ENCODE measurements at regions not wholly inside any gene's neighbourhood (a gene's known extent, or its start where the extent isn't known, plus 50 kb on each side); places are given as distances from the start of the nearest gene placed in this dataset.
"Not testable (repeated sequence)": the region's sequence is repeated elsewhere in the genome, so short reads cannot be mapped to it uniquely, and the experiment has no call there.

- Histone ChIP-seq H3K4me3 (ENCODE audit: low read length) (no peak overlapping the region), H3K9me3 (ENCODE audit: control insufficient read depth in 1 of 2, insufficient read depth in 1 of 2, low read length in 2 of 2) (peaks cover 0 to 51% of the 10 kb centered on the region in 2 experiments), H3K27me3 (ENCODE audit: control insufficient read depth in 1 of 2, insufficient read depth in 2 of 2, low read length in 2 of 2) (no peaks in the 10 kb centered on the region), H3K27ac (ENCODE audit: low read depth in 1 of 2, low read length in 2 of 2) (no peak overlapping the region), H3K36me3 (ENCODE audit: insufficient read depth, low read length) (no peaks in the 10 kb centered on the region), H3K4me1 (ENCODE audit: insufficient read depth, low read length) (peaks cover 3% of the 10 kb centered on the region)
- TF ChIP-seq CTCF (IDR thresholded peaks at IDR 0.05): no peak
- H3K27me3 Mint-ChIP-seq: no peaks in the 10 kb centered on the region
- H3K9me3 Mint-ChIP-seq: no peaks in the 10 kb centered on the region
- ChIA-PET POLR2A (no interaction called here), CTCF (no interaction called here)
- H3K27ac Mint-ChIP-seq: no peak overlapping the region
- no peak overlapping the region for H3K4me3 Mint-ChIP-seq
- DNase-seq (no peak), ATAC-seq (ENCODE audit: poor library complexity) (no peak)
- H3K4me1 Mint-ChIP-seq (ENCODE audit: low read depth): peaks cover 11% of the 10 kb centered on the region
- intact Hi-C loops (cut with DNase I, micrococcal nuclease): no loop called here
- H3K36me3 Mint-ChIP-seq (ENCODE audit: low read depth): no peaks in the 10 kb centered on the region
Measured at GRCh38 chr20:30285677-30286076, 971.8 kb upstream of the DEFB115 start.

- Mint-ChIP-seq H3K9me3 (no peaks in the 10 kb centered on the region), H3K27ac (no peak overlapping the region), H3K4me3 (peak overlapping the region; percentile 36), H3K27me3 (no peaks in the 10 kb centered on the region), H3K36me3 (ENCODE audit: low read depth) (no peaks in the 10 kb centered on the region), H3K4me1 (ENCODE audit: low read depth) (peaks cover 15% of the 10 kb centered on the region)
- no peak for DNase-seq
- no peaks in the 10 kb centered on the region for H3K36me3 ChIP-seq (ENCODE audit: insufficient read depth, low read length)
- no peaks in the 10 kb centered on the region for H3K27me3 ChIP-seq (ENCODE audit: control insufficient read depth in 1 of 2, insufficient read depth in 2 of 2, low read length in 2 of 2)
- no peak overlapping the region for H3K4me3 ChIP-seq (ENCODE audit: low read length)
- ChIA-PET CTCF (no interaction called here), POLR2A (no interaction called here)
- H3K9me3 ChIP-seq (ENCODE audit: control insufficient read depth in 1 of 2, insufficient read depth in 1 of 2, low read length in 2 of 2): peaks cover 0 to 46% of the 10 kb centered on the region in 2 experiments
- intact Hi-C loops (cut with DNase I, micrococcal nuclease): no loop called here
- H3K27ac ChIP-seq (ENCODE audit: low read depth in 1 of 2, low read length in 2 of 2): no peak overlapping the region
- peaks cover 3% of the 10 kb centered on the region for H3K4me1 ChIP-seq (ENCODE audit: insufficient read depth, low read length)
- no peak for TF ChIP-seq CTCF (IDR thresholded peaks at IDR 0.05)
- no peak for ATAC-seq (ENCODE audit: poor library complexity)
Measured at GRCh38 chr20:30286157-30286556, 971.3 kb upstream of the DEFB115 start.

- intact Hi-C loops (cut with DNase I, micrococcal nuclease); H3K27ac Mint-ChIP-seq; H3K4me3 Mint-ChIP-seq: not testable (repeated sequence)
Measured at GRCh38 chr20:30287459-30287858, 970.0 kb upstream of the DEFB115 start.

GRCh38 chr20:30288346-30288745, 969.1 kb upstream of the DEFB115 start:
- Histone ChIP-seq H3K27me3 (ENCODE audit: control insufficient read depth in 1 of 2, insufficient read depth in 2 of 2, low read length in 2 of 2) (no peaks in the 10 kb centered on the region), H3K4me1 (ENCODE audit: insufficient read depth, low read length) (peaks cover 3% of the 10 kb centered on the region), H3K27ac (ENCODE audit: low read depth in 1 of 2, low read length in 2 of 2) (no peak overlapping the region), H3K4me3 (ENCODE audit: low read length) (no peak overlapping the region), H3K9me3 (ENCODE audit: control insufficient read depth in 1 of 2, insufficient read depth in 1 of 2, low read length in 2 of 2) (peaks cover 0 to 39% of the 10 kb centered on the region in 2 experiments), H3K36me3 (ENCODE audit: insufficient read depth, low read length) (no peaks in the 10 kb centered on the region)
- H3K9me3 Mint-ChIP-seq: no peaks in the 10 kb centered on the region
- ATAC-seq (ENCODE audit: poor library complexity) (no peak), DNase-seq (no peak)
- H3K27me3 Mint-ChIP-seq: no peaks in the 10 kb centered on the region
- H3K4me1 Mint-ChIP-seq (ENCODE audit: low read depth): peaks cover 11% of the 10 kb centered on the region
- no peak overlapping the region for H3K4me3 Mint-ChIP-seq
- intact Hi-C loops (cut with DNase I, micrococcal nuclease): no loop called here
- ChIA-PET CTCF (no interaction called here), POLR2A (no interaction called here)
- H3K27ac Mint-ChIP-seq: no peak overlapping the region
- no peaks in the 10 kb centered on the region for H3K36me3 Mint-ChIP-seq (ENCODE audit: low read depth)
- TF ChIP-seq CTCF (IDR thresholded peaks at IDR 0.05): no peak

More at GRCh38 chr20:30287459-30287858, 970.0 kb upstream of the DEFB115 start:
- ATAC-seq (ENCODE audit: poor library complexity); H3K4me1 ChIP-seq (ENCODE audit: insufficient read depth, low read length); H3K27ac ChIP-seq (ENCODE audit: low read depth in 1 of 2, low read length in 2 of 2); CTCF ChIA-PET; H3K27me3 Mint-ChIP-seq; H3K4me3 ChIP-seq (ENCODE audit: low read length); H3K9me3 Mint-ChIP-seq; H3K36me3 ChIP-seq (ENCODE audit: insufficient read depth, low read length); POLR2A ChIA-PET; DNase-seq; H3K27me3 ChIP-seq (ENCODE audit: control insufficient read depth in 1 of 2, insufficient read depth in 2 of 2, low read length in 2 of 2); H3K36me3 Mint-ChIP-seq (ENCODE audit: low read depth): not testable (repeated sequence)
- peaks cover 0 to 43% of the 10 kb centered on the region in 2 experiments for H3K9me3 ChIP-seq (ENCODE audit: control insufficient read depth in 1 of 2, insufficient read depth in 1 of 2, low read length in 2 of 2)
- peaks cover 15% of the 10 kb centered on the region for H3K4me1 Mint-ChIP-seq (ENCODE audit: low read depth)

- H3K36me3 Mint-ChIP-seq (ENCODE audit: low read depth); H3K36me3 ChIP-seq (ENCODE audit: insufficient read depth, low read length); H3K9me3 Mint-ChIP-seq; H3K4me1 ChIP-seq (ENCODE audit: insufficient read depth, low read length); intact Hi-C loops (cut with DNase I, micrococcal nuclease); H3K27me3 ChIP-seq (ENCODE audit: control insufficient read depth in 1 of 2, insufficient read depth in 2 of 2, low read length in 2 of 2); ATAC-seq (ENCODE audit: poor library complexity); H3K27me3 Mint-ChIP-seq; CTCF ChIA-PET; POLR2A ChIA-PET: not testable (repeated sequence)
- Histone ChIP-seq H3K4me3 (ENCODE audit: low read length) (peak overlapping the region; percentile 54), H3K9me3 (ENCODE audit: control insufficient read depth in 1 of 2, insufficient read depth in 1 of 2, low read length in 2 of 2) (peaks cover 0 to 32% of the 10 kb centered on the region in 2 experiments), H3K27ac (ENCODE audit: low read depth in 1 of 2, low read length in 2 of 2) (peak overlapping the region in 1 of 2 donors; percentile 29)
- Mint-ChIP-seq H3K27ac (peak overlapping the region; percentile 77), H3K4me1 (ENCODE audit: low read depth) (peaks cover 11% of the 10 kb centered on the region), H3K4me3 (peak overlapping the region; percentile 86)
- peak in 3 of 14 experiments; percentile 18 to 52 (median 47) for DNase-seq
Measured at GRCh38 chr20:30289049-30289448, 968.4 kb upstream of the DEFB115 start.
